Jurkat, Clone E6-1 (cell line): ENCODE measurements at regions not wholly inside any gene's neighbourhood (a gene's known extent, or its start where the extent isn't known, plus 50 kb on each side); places are given as distances from the start of the nearest gene placed in this dataset.

Experiments
- DNase-seq: peaks from one replicate; pipeline ENCODE4 v3.0.0-alpha.2; 2011; ENCODE audit warnings: low read depth, low spot score
- H3K4me3 ChIP-seq: 2 replicates; pipeline ENCODE4 v1.5.1; 2011; ENCODE audit warnings: mild to moderate bottlenecking, low read length, control low read depth, moderate library complexity

GRCh38 chr17:77892469-77893143, 65.9 kb upstream of the TNRC6C start:
- DNase-seq: no peak
- peak overlapping the region; percentile 29 for H3K4me3 ChIP-seq

GRCh38 chr17:77893144-77894044, 65.1 kb upstream of the TNRC6C start:
- H3K4me3 ChIP-seq: peak overlapping the region; percentile 29
- DNase-seq: peak; percentile 94

- DNase-seq: no peak
- no peak overlapping the region for H3K4me3 ChIP-seq
These were observed 64.2 kb upstream of the TNRC6C start for GRCh38 chr17:77894126-77894956.

- H3K4me3 ChIP-seq: no peak overlapping the region
- DNase-seq: no peak
These were observed 60.7 kb upstream of the TNRC6C start for GRCh38 chr17:77897741-77898301.

- no peak for DNase-seq
- H3K4me3 ChIP-seq: no peak overlapping the region
These were observed 59.7 kb upstream of the TNRC6C start for GRCh38 chr17:77898521-77899434.

GRCh38 chr17:77899498-77899897, 59.0 kb upstream of the TNRC6C start:
- DNase-seq: no peak
- no peak overlapping the region for H3K4me3 ChIP-seq

- no peak for DNase-seq
- no peak overlapping the region for H3K4me3 ChIP-seq
These were observed 57.0 kb upstream of the TNRC6C start for GRCh38 chr17:77901481-77901880.

GRCh38 chr17:77905266-77905665, 53.2 kb upstream of the TNRC6C start:
- no peak overlapping the region for H3K4me3 ChIP-seq
- no peak for DNase-seq

- H3K4me3 ChIP-seq: no peak overlapping the region
- DNase-seq: no peak
These were observed 52.7 kb upstream of the TNRC6C start for GRCh38 chr17:77905766-77906165.

- no peak for DNase-seq
- H3K4me3 ChIP-seq: no peak overlapping the region
These were observed 52.1 kb upstream of the TNRC6C start for GRCh38 chr17:77906377-77906871.

- DNase-seq: no peak
- no peak overlapping the region for H3K4me3 ChIP-seq
These were observed 50.7 kb upstream of the TNRC6C start for GRCh38 chr17:77907497-77908461.

GRCh38 chr17:77908501-77908900, 50.0 kb upstream of the TNRC6C start:
- no peak overlapping the region for H3K4me3 ChIP-seq
- no peak for DNase-seq
